ENCODE measurements at regions not wholly inside any gene's neighbourhood (a gene's known extent, or its start where the extent isn't known, plus 50 kb on each side); places are given as distances from the start of the nearest gene placed in this dataset.

- DNase-seq (ENCODE audit: low spot score) = no peak
Measured at GRCh38 chr12:92297405-92297804, 151.8 kb upstream of the BTG1 start.

More at GRCh38 chr12:92297405-92297804, 151.8 kb upstream of the BTG1 start:
- no peak overlapping the region for H3K4me3 Mint-ChIP-seq
- H3K27me3 ChIP-seq (ENCODE audit: insufficient read depth) = no peaks in the 10 kb centered on the region
- no peak for ATAC-seq
- H3F3A ChIP-seq (replicated peaks; ENCODE audit: low read depth) = no peaks in the 10 kb centered on the region
- no peak overlapping the region for H3K27ac Mint-ChIP-seq
- no peaks in the 10 kb centered on the region for H4K20me1 ChIP-seq (replicated peaks; ENCODE audit: insufficient read depth)
- peak overlapping the region; percentile 74; the same call in 1 of the 2 replicates for H2AFZ ChIP-seq
- H3K79me2 ChIP-seq (replicated peaks; ENCODE audit: insufficient read depth) = no peaks in the 10 kb centered on the region
- H3K9me2 ChIP-seq (ENCODE audit: insufficient read depth) = peaks cover 5% of the 10 kb centered on the region; the same call in 1 of the 2 replicates
- no peaks in the 10 kb centered on the region for H3K36me3 Mint-ChIP-seq (ENCODE audit: low read depth)
- peaks cover 2% of the 10 kb centered on the region for H3K27me3 Mint-ChIP-seq (ENCODE audit: insufficient read depth, low read depth, poor library complexity)
- no peaks in the 10 kb centered on the region for H3K9me3 Mint-ChIP-seq
- no peak overlapping the region for H3K4me2 ChIP-seq
- TF ChIP-seq CTCF (conservative IDR thresholded peaks at IDR 0.05; ENCODE audit: low read depth in 2 of 2) = no peak
- no peak for TF ChIP-seq ZNF331 (CRISPR knock-in tag; IDR thresholded peaks at IDR 0.05; ENCODE audit: low read depth)
- TF ChIP-seq CREB1 (CRISPR knock-in tag; IDR thresholded peaks at IDR 0.05; ENCODE audit: low read depth) = no peak
- no peak for TF ChIP-seq EZH2 (IDR thresholded peaks at IDR 0.05; ENCODE audit: low read depth, unreplicated experiment)
- TF ChIP-seq EZH2phosphoT487 (IDR thresholded peaks at IDR 0.05; ENCODE audit: unreplicated experiment) = no peak
- no peak for TF ChIP-seq POLR2AphosphoS5 (IDR thresholded peaks at IDR 0.05; ENCODE audit: low read depth)
- no peak for TF ChIP-seq ZNF114 (CRISPR knock-in tag; IDR thresholded peaks at IDR 0.05)
- TF ChIP-seq ZNF462 (CRISPR knock-in tag; IDR thresholded peaks at IDR 0.05) = no peak
- TF ChIP-seq REST (IDR thresholded peaks at IDR 0.05; ENCODE audit: unreplicated experiment) = no peak
- TF ChIP-seq JUNB (IDR thresholded peaks at IDR 0.05; ENCODE audit: unreplicated experiment) = no peak
- no peak for TF ChIP-seq ETS1 (IDR thresholded peaks at IDR 0.05)
- no peak for TF ChIP-seq NANOG (IDR thresholded peaks at IDR 0.05; ENCODE audit: borderline replicate concordance)
- TF ChIP-seq STAT1 (IDR thresholded peaks at IDR 0.05; ENCODE audit: unreplicated experiment) = no peak
- H3K4me3 ChIP-seq = no peak overlapping the region
- no peaks in the 10 kb centered on the region for H3K36me3 ChIP-seq (ENCODE audit: insufficient read depth)
- no peaks in the 10 kb centered on the region for H3K4me1 ChIP-seq (ENCODE audit: insufficient read depth)
- no peak overlapping the region for H3K27ac ChIP-seq (ENCODE audit: low read depth)
- H3K4me1 Mint-ChIP-seq = peaks cover 4% of the 10 kb centered on the region; the same call in 1 of the 3 replicates

All from GM23338 (cell line).